KMS-11 (cell line): ENCODE measurements at regions not wholly inside any gene's neighbourhood (a gene's known extent, or its start where the extent isn't known, plus 50 kb on each side); places are given as distances from the start of the nearest gene placed in this dataset.
A peak's percentile ranks its signal among the peaks of the same experiment; 100 is the strongest.

Experiments
- H2AFZ ChIP-seq: fragments of 200-600 bp; sonication (generic); 2 replicates; pipeline ENCODE4 v1.6.1; 2016; ENCODE audit warnings: antibody characterized with exemption, mixed run types, low read depth
- H3K27ac ChIP-seq: fragments of 200-600 bp; sonication (generic); 2 replicates; pipeline ENCODE4 v1.6.1; 2016; ENCODE audit warnings: mild to moderate bottlenecking, mixed run types
- H3K27me3 ChIP-seq: fragments of 200-600 bp; sonication (generic); 2 replicates; pipeline ENCODE4 v1.6.1; 2017; ENCODE audit warnings: mild to moderate bottlenecking, low read depth, mixed run types, moderate library complexity; ENCODE audit not compliant: insufficient read depth
- H3K36me3 ChIP-seq: fragments of 200-600 bp; sonication (generic); 2 replicates; pipeline ENCODE4 v1.6.1; 2017; ENCODE audit warnings: mild to moderate bottlenecking, mixed run types; ENCODE audit not compliant: insufficient read depth
- H3K4me1 ChIP-seq: fragments of 200-600 bp; sonication (generic); 2 replicates; pipeline ENCODE4 v1.6.1; 2016; ENCODE audit warnings: mild to moderate bottlenecking, low read depth, mixed run types; ENCODE audit not compliant: poor library complexity, severe bottlenecking
- H3K4me2 ChIP-seq: fragments of 200-600 bp; sonication (generic); 2 replicates; pipeline ENCODE4 v1.7.0; 2016; ENCODE audit warnings: mild to moderate bottlenecking, mixed run types
- H3K4me3 ChIP-seq: fragments of 200-600 bp; sonication (generic); IDR thresholded peaks from 2 replicates; pipeline ENCODE4 v1.6.1; 2017; ENCODE audit warnings: low read depth, low read length, mixed read lengths; ENCODE audit not compliant: insufficient read depth
- H3K79me2 ChIP-seq: fragments of 200-600 bp; sonication (generic); 2 replicates; pipeline ENCODE4 v1.6.1; 2016; ENCODE audit warnings: low read depth, mixed run types; ENCODE audit not compliant: insufficient read depth
- H3K9ac ChIP-seq: fragments of 200-600 bp; sonication (generic); 2 replicates; pipeline ENCODE4 v1.6.1; 2016; ENCODE audit warnings: mild to moderate bottlenecking, mixed run types
- H4K20me1 ChIP-seq: fragments of 200-600 bp; sonication (generic); 2 replicates; pipeline ENCODE4 v1.6.1; 2016; ENCODE audit warnings: mild to moderate bottlenecking, mixed run types; ENCODE audit not compliant: insufficient read depth
- CTCF ChIP-seq: fragments of 200-600 bp; sonication (generic); conservative IDR thresholded peaks from 2 replicates; pipeline ENCODE4 v1.6.1; 2017; ENCODE audit warnings: low read depth, mild to moderate bottlenecking, antibody characterized with exemption, low read length, moderate library complexity, mixed read lengths

- Histone ChIP-seq H3K27me3 (no peaks in the 10 kb centered on the region), H3K9ac (no peak overlapping the region), H3K79me2 (no peaks in the 10 kb centered on the region), H3K4me2 (no peak overlapping the region), H2AFZ (no peak overlapping the region), H3K4me1 (no peaks in the 10 kb centered on the region), H3K4me3 (no peak overlapping the region), H3K27ac (no peak overlapping the region), H3K36me3 (no peaks in the 10 kb centered on the region), H4K20me1 (no peaks in the 10 kb centered on the region)
- no peak for TF ChIP-seq CTCF
These were observed 406.8 kb downstream of the FAM181B start for GRCh38 chr11:82326853-82327252.

- no peaks in the 10 kb centered on the region for H3K27me3 ChIP-seq
- no peak for TF ChIP-seq CTCF
- no peak overlapping the region for H2AFZ ChIP-seq
- no peaks in the 10 kb centered on the region for H4K20me1 ChIP-seq
- H3K4me2 ChIP-seq = no peak overlapping the region
- H3K9ac ChIP-seq = no peak overlapping the region
- H3K79me2 ChIP-seq = no peaks in the 10 kb centered on the region
- H3K36me3 ChIP-seq = no peaks in the 10 kb centered on the region
- no peak overlapping the region for H3K27ac ChIP-seq
- H3K4me1 ChIP-seq = no peaks in the 10 kb centered on the region
- no peak overlapping the region for H3K4me3 ChIP-seq
These were observed 412.5 kb downstream of the FAM181B start for GRCh38 chr11:82321206-82321605.

DNA sequence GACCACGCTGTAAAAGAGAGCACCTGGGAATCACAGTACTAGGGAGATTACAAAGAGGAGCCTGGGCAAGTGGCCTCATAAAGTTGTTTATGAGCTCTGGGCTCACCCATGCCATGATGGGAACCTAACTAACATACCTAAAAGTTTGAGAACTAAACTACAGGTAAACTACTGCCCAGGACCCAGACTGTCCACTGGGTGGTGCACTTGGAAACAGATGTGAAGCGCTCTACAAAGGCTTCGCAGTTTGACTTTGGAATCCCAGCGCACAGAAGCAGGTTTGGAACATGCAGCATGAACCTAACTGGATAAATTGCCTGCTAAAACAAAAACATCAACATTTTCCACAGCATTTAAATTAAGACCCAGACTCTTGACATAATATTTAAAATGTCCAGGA lies 418.6 kb downstream of the FAM181B start:
- no peaks in the 10 kb centered on the region for H3K27me3 ChIP-seq
- no peak overlapping the region for H3K27ac ChIP-seq
- no peaks in the 10 kb centered on the region for H3K79me2 ChIP-seq
- no peak overlapping the region for H3K9ac ChIP-seq
- no peaks in the 10 kb centered on the region for H4K20me1 ChIP-seq
- no peak overlapping the region for H3K4me3 ChIP-seq
- no peak overlapping the region for H2AFZ ChIP-seq
- no peaks in the 10 kb centered on the region for H3K4me1 ChIP-seq
- H3K4me2 ChIP-seq = no peak overlapping the region
- H3K36me3 ChIP-seq = no peaks in the 10 kb centered on the region
- 0 out of 2 replicates have a peak, but pooled peaks have one; percentile 22 for TF ChIP-seq CTCF

- Histone ChIP-seq H3K9ac (no peak overlapping the region), H3K36me3 (no peaks in the 10 kb centered on the region), H4K20me1 (no peaks in the 10 kb centered on the region), H3K4me2 (no peak overlapping the region), H3K27me3 (no peaks in the 10 kb centered on the region), H3K27ac (no peak overlapping the region), H3K4me3 (no peak overlapping the region), H3K79me2 (no peaks in the 10 kb centered on the region), H3K4me1 (no peaks in the 10 kb centered on the region), H2AFZ (no peak overlapping the region)
- no peak for TF ChIP-seq CTCF
These were observed 424.7 kb downstream of the FAM181B start for GRCh38 chr11:82308979-82309378.
